Astrocyte of the spinal cord (primary cell): ENCODE measurements at regions not wholly inside any gene's neighbourhood (a gene's known extent, or its start where the extent isn't known, plus 50 kb on each side); places are given as distances from the start of the nearest gene placed in this dataset.

Source experiments
- DNase-seq: peaks from one replicate; pipeline ENCODE4 v3.0.0; 2011; ENCODE audit warnings: low read depth, low spot score
- H3K4me3 ChIP-seq: 2 replicates; pipeline ENCODE4 v1.5.1; 2011; ENCODE audit warnings: low read depth, mild to moderate bottlenecking, low read length, moderate library complexity
- in situ Hi-C: cut with HindIII; loops from 2 replicates; pipeline ENCODE4 v1.10.0; 2017; ENCODE audit warnings: low sequenced_read_pairs
- TF ChIP-seq, protein P1 (sequence below): IDR thresholded peaks from 2 replicates; pipeline ENCODE4 v1.5.1; 2012; ENCODE audit warnings: low read depth, mild to moderate bottlenecking, low read length, inconsistent platforms

DNA sequence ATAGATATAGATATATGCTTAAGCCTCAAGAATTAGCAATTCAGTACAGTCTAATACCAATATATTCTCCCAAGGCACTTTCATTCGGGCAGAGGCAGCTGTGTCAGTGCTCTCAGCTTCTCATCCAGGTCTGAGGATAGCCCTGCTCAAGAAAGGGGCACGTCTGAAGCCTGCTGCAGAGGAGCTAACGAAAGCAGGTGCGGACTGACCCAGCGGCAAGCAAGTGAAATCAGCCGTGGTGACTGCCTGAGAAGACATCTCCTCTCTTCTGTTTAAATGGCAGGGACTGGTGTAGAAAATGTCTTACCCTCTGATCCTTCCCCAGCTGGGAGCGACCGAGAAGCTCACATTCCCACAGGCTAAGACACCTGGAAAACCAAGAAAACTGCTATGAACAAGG, 468.6 kb downstream of the BRD1 start:
- no peak for DNase-seq
- H3K4me3 ChIP-seq = no peak overlapping the region
- in situ Hi-C loops = no loop called here
- TF ChIP-seq, protein P1, sequence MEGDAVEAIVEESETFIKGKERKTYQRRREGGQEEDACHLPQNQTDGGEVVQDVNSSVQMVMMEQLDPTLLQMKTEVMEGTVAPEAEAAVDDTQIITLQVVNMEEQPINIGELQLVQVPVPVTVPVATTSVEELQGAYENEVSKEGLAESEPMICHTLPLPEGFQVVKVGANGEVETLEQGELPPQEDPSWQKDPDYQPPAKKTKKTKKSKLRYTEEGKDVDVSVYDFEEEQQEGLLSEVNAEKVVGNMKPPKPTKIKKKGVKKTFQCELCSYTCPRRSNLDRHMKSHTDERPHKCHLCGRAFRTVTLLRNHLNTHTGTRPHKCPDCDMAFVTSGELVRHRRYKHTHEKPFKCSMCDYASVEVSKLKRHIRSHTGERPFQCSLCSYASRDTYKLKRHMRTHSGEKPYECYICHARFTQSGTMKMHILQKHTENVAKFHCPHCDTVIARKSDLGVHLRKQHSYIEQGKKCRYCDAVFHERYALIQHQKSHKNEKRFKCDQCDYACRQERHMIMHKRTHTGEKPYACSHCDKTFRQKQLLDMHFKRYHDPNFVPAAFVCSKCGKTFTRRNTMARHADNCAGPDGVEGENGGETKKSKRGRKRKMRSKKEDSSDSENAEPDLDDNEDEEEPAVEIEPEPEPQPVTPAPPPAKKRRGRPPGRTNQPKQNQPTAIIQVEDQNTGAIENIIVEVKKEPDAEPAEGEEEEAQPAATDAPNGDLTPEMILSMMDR = no peak

DNA sequence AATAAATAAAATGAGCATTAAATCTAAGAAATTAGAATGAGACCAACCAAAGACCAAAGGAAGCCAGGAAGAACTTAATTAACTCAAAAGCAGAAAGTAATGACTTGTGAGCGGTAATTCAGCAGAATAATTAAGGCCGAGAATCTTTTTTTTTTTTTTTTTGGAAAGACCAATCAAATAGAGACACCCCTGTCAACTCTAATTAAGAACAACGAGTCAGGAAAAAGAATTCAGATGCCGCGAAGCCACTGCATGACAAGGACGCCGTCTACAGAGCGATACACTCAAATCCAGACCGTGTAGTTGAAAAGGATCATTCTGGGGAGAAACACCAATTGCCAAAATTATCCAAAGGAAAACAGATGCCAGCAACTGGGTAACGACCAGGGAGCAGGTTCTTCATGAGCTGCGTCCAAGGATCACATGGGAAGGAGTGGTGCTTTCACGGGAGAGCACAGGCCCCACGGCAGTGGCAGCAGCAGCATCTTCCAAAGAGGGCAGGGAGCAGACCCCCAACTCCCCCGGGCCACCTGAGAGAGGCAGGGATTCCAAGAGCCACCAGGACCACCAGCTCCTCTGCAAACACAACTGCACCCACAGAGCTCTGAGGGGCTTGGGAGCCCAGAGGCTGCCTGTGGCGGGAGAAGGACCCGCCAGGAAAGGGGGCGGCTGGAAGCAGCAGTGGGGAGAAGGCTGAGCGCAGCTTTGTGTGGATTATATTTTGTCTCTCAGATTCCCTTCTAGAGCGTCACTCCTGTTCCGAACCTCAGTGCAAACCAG, 469.8 kb downstream of the BRD1 start:
- no peak for DNase-seq
- TF ChIP-seq, protein P1 = no peak
- no peak overlapping the region for H3K4me3 ChIP-seq
- in situ Hi-C loops = no loop called here

DNA sequence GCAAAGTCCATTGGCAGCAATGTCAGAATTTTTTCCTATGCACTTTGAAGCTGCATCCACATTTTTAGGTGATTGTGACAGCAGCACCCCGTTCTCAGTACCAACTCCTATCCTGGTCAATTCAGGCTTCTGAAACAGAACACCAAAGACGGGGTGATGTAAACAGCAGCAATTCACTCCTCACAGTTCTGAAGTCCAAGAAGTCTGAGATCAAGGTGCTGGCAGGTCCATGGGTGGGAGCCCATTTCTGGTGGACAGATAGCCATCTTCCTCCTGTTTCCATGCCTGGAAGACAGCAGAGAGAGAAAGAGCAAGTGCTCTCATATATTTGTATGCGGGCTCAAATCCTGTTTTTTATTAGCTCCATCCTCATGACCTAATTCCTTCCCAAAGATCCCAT, 471.2 kb downstream of the BRD1 start:
- in situ Hi-C loops = no loop called here
- DNase-seq = no peak
- TF ChIP-seq, protein P1 = no peak
- no peak overlapping the region for H3K4me3 ChIP-seq

DNA sequence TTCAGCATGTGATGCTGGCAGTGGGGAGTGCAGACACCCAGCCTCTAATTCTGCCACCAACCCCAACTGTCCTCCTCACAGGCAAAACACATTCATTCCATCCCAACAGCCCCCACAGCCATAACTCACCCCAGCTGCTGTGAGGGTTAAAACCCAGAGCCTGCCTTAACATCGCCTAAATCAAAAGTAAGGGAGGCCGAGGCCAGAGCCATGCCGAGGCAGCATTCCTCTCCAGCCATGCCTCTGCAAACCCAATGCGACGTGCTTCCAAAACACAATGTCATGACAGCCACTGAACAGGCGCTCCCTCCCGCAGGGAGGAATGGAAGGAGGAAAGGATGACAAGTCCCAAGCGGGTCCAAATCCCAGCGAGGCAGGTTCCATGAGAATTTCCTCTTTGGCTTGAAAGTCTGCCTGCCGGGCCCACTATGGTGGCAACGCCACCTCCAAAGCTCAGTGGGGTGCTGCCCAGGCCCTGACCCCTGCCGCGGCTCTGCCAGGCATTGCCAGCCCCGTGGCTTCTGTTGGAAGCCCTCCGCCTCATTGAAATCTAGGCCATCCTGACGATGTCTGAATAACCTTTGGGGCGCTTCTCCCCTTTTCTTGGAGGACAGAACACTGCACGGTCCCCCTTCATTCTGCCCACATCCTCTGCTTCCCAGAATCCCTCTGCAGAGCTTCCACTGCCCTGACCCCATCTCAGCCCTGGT, 472.3 kb downstream of the BRD1 start:
- TF ChIP-seq, protein P1 = no peak
- in situ Hi-C loops = no loop called here
- H3K4me3 ChIP-seq = no peak overlapping the region
- no peak for DNase-seq

DNA sequence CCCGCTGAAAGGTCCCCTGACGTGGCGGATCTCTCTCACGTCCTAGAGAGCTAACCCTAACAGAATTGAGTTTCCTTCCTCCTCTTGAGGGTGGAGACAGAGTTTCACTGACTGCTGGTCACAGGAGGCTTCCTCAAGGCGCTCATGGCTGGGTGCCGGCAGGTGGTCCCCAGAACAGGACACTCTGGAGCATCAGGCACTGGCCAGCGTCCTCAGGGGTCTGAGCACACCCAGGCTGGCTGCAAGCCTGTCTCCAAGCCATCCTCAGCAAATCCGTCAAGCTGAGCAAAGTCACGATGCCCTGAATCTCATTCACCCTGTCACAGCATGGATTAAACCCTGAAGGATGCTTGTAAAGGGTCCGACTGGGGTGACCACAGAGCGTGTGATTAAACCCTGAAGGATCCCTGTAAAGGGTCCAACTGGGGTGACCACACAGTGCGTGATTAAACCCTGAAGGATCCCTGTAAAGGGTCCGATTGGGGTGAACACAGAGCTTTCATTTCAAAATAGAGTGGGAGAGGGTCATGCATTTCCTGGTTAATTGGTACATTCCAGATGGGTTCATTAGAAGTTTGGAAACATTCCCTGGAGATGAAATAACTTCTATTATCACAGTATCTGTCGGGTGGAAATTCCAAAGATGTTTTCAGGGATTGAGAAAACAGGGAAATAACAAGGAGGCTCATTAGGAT, 473.0 kb downstream of the BRD1 start:
- no peak overlapping the region for H3K4me3 ChIP-seq
- TF ChIP-seq, protein P1 = no peak
- no peak for DNase-seq
- in situ Hi-C loops = no loop called here

DNA sequence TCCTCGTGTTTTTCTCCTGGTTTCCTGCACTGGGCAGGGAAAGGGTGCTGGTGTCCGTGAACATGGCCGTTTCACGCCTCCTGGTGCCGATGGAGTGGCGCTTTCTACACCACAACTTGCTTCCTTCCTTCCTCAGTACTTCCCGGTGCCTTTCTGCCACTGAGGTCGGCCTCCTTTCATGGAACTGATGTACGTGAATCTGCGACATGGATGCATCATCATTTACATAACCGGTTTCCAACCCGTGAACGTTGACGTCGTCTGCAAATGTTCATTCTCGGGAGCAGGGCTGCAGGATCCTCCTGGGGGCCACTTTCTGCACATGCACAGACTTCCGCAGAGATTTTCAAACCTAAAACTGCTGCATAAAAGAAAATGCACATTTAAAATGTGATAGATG, 474.4 kb downstream of the BRD1 start:
- no peak overlapping the region for H3K4me3 ChIP-seq
- TF ChIP-seq, protein P1 = no peak

More for the DNA sequence above, 474.4 kb downstream of the BRD1 start:
- in situ Hi-C loops = no loop called here
- no peak for DNase-seq
